Muscle layer of colon (tissue), 2 donors: ENCODE measurements at regions not wholly inside any gene's neighbourhood (a gene's known extent, or its start where the extent isn't known, plus 50 kb on each side); places are given as distances from the start of the nearest gene placed in this dataset.
"Not testable (repeated sequence)": the region's sequence is repeated elsewhere in the genome, so short reads cannot be mapped to it uniquely, and the experiment has no call there.

Experiments
- H3K27ac ChIP-seq: one replicate; pipeline ENCODE4 v1.7.0; 2013; ENCODE audit warnings: low read depth, mild to moderate bottlenecking, low read length, moderate library complexity
- H3K27me3 ChIP-seq, 2 donors: one replicate each; pipeline ENCODE4 v1.7.0; 2013; ENCODE audit warnings: low read length in 2 of 2, mild to moderate bottlenecking in 2 of 2; ENCODE audit not compliant: insufficient read depth in 2 of 2, control insufficient read depth in 1 of 2
- H3K36me3 ChIP-seq: one replicate; pipeline ENCODE4 v1.7.0; 2013; ENCODE audit warnings: mild to moderate bottlenecking, low read length; ENCODE audit not compliant: insufficient read depth
- H3K4me1 ChIP-seq: one replicate; pipeline ENCODE4 v1.7.0; 2013; ENCODE audit warnings: mild to moderate bottlenecking, low read length; ENCODE audit not compliant: insufficient read depth
- H3K4me3 ChIP-seq, 2 donors: one replicate each; pipeline ENCODE4 v1.7.0; 2013; ENCODE audit warnings: low read length in 2 of 2, low read depth in 1 of 2, mild to moderate bottlenecking in 1 of 2, moderate library complexity in 1 of 2
- H3K9ac ChIP-seq: one replicate; pipeline ENCODE4 v1.7.0; 2013; ENCODE audit warnings: low read length
- H3K9me3 ChIP-seq: one replicate; pipeline ENCODE4 v1.7.0; 2013; ENCODE audit warnings: mild to moderate bottlenecking, low read length
- donor health status: abdominal sarcoma.
- donor health status: Adenocarcinoma of cecum.

- H3K4me3 ChIP-seq = no peak overlapping the region
- H3K4me1 ChIP-seq = no peaks in the 10 kb centered on the region
- H3K36me3 ChIP-seq = no peaks in the 10 kb centered on the region
- H3K9ac ChIP-seq = no peak overlapping the region
- H3K27ac ChIP-seq = no peak overlapping the region
- no peaks in the 10 kb centered on the region for H3K27me3 ChIP-seq
- H3K9me3 ChIP-seq = no peaks in the 10 kb centered on the region
Observed at GRCh38 chr11:100586361-100587101, 100.6 kb upstream of the ARHGAP42 start.

GRCh38 chr11:100592619-100593260 lies 94.3 kb upstream of the ARHGAP42 start:
- no peak overlapping the region for H3K27ac ChIP-seq
- no peaks in the 10 kb centered on the region for H3K36me3 ChIP-seq
- H3K9ac ChIP-seq = no peak overlapping the region
- H3K27me3 ChIP-seq = no peaks in the 10 kb centered on the region
- H3K4me1 ChIP-seq = no peaks in the 10 kb centered on the region
- no peaks in the 10 kb centered on the region for H3K9me3 ChIP-seq
- no peak overlapping the region for H3K4me3 ChIP-seq

GRCh38 chr11:100593291-100593690 lies 93.8 kb upstream of the ARHGAP42 start:
- no peak overlapping the region for H3K27ac ChIP-seq

GRCh38 chr11:100594320-100594719 lies 92.8 kb upstream of the ARHGAP42 start:
- Histone ChIP-seq H3K27me3 (no peaks in the 10 kb centered on the region), H3K27ac (no peak overlapping the region), H3K9me3 (no peaks in the 10 kb centered on the region), H3K4me1 (no peaks in the 10 kb centered on the region), H3K9ac (no peak overlapping the region), H3K4me3 (no peak overlapping the region), H3K36me3 (no peaks in the 10 kb centered on the region)

More at GRCh38 chr11:100593291-100593690, 93.8 kb upstream of the ARHGAP42 start:
- Histone ChIP-seq H3K36me3 (no peaks in the 10 kb centered on the region), H3K27me3 (no peaks in the 10 kb centered on the region), H3K4me1 (no peaks in the 10 kb centered on the region), H3K9ac (no peak overlapping the region), H3K9me3 (no peaks in the 10 kb centered on the region), H3K4me3 (no peak overlapping the region)

- Histone ChIP-seq H3K9me3 (no peaks in the 10 kb centered on the region), H3K9ac (no peak overlapping the region), H3K36me3 (no peaks in the 10 kb centered on the region), H3K4me3 (no peak overlapping the region), H3K27me3 (no peaks in the 10 kb centered on the region), H3K27ac (no peak overlapping the region), H3K4me1 (no peaks in the 10 kb centered on the region)
Observed at GRCh38 chr11:100600941-100601340, 86.1 kb upstream of the ARHGAP42 start.

GRCh38 chr11:100602716-100603115 lies 84.4 kb upstream of the ARHGAP42 start:
- Histone ChIP-seq H3K36me3 (no peaks in the 10 kb centered on the region), H3K9ac (no peak overlapping the region), H3K27ac (no peak overlapping the region), H3K4me3 (no peak overlapping the region), H3K27me3 (no peaks in the 10 kb centered on the region), H3K9me3 (no peaks in the 10 kb centered on the region), H3K4me1 (no peaks in the 10 kb centered on the region)

GRCh38 chr11:100607761-100608160 lies 79.3 kb upstream of the ARHGAP42 start:
- not testable (repeated sequence) for H3K36me3 ChIP-seq, H3K9me3 ChIP-seq, H3K4me3 ChIP-seq, H3K4me1 ChIP-seq, H3K9ac ChIP-seq, H3K27ac ChIP-seq, H3K27me3 ChIP-seq

- Histone ChIP-seq H3K27me3 (no peaks in the 10 kb centered on the region), H3K36me3 (no peaks in the 10 kb centered on the region), H3K4me1 (no peaks in the 10 kb centered on the region), H3K4me3 (no peak overlapping the region), H3K9ac (no peak overlapping the region), H3K27ac (no peak overlapping the region), H3K9me3 (no peaks in the 10 kb centered on the region)
Observed at GRCh38 chr11:100612766-100613165, 74.3 kb upstream of the ARHGAP42 start.

- no peak overlapping the region for H3K9ac ChIP-seq
- H3K9me3 ChIP-seq = no peaks in the 10 kb centered on the region
- no peak overlapping the region for H3K27ac ChIP-seq
- H3K4me3 ChIP-seq = no peak overlapping the region
- no peaks in the 10 kb centered on the region for H3K27me3 ChIP-seq
- no peaks in the 10 kb centered on the region for H3K36me3 ChIP-seq
- H3K4me1 ChIP-seq = no peaks in the 10 kb centered on the region
Observed at GRCh38 chr11:100618914-100619313, 68.2 kb upstream of the ARHGAP42 start.

- no peaks in the 10 kb centered on the region for H3K36me3 ChIP-seq
- H3K9me3 ChIP-seq = no peaks in the 10 kb centered on the region
- H3K4me1 ChIP-seq = no peaks in the 10 kb centered on the region
- no peak overlapping the region for H3K27ac ChIP-seq
- H3K4me3 ChIP-seq = no peak overlapping the region
- no peaks in the 10 kb centered on the region for H3K27me3 ChIP-seq
- no peak overlapping the region for H3K9ac ChIP-seq
Observed at GRCh38 chr11:100619484-100619883, 67.6 kb upstream of the ARHGAP42 start.

- H3K27me3 ChIP-seq = no peaks in the 10 kb centered on the region
- no peaks in the 10 kb centered on the region for H3K9me3 ChIP-seq
- H3K9ac ChIP-seq = no peak overlapping the region
- H3K36me3 ChIP-seq = no peaks in the 10 kb centered on the region
- H3K27ac ChIP-seq = no peak overlapping the region
- no peak overlapping the region for H3K4me3 ChIP-seq
- no peaks in the 10 kb centered on the region for H3K4me1 ChIP-seq
Observed at GRCh38 chr11:100622404-100622803, 64.7 kb upstream of the ARHGAP42 start.

GRCh38 chr11:100624346-100624745 lies 62.7 kb upstream of the ARHGAP42 start:
- H3K9ac ChIP-seq = no peak overlapping the region
- H3K4me1 ChIP-seq = no peaks in the 10 kb centered on the region
- no peak overlapping the region for H3K27ac ChIP-seq
- no peaks in the 10 kb centered on the region for H3K9me3 ChIP-seq
- H3K36me3 ChIP-seq = no peaks in the 10 kb centered on the region
- H3K4me3 ChIP-seq = no peak overlapping the region
- no peaks in the 10 kb centered on the region for H3K27me3 ChIP-seq
